Activated CD4-positive, alpha-beta T cell treated with anti-CD3 and anti-CD28 coated beads for 24 hours (primary cell): ENCODE measurements at regions not wholly inside any gene's neighbourhood (a gene's known extent, or its start where the extent isn't known, plus 50 kb on each side); places are given as distances from the start of the nearest gene placed in this dataset.

Experiments used
- DNase-seq, 2 donors: peaks; one replicate each; pipeline ENCODE4 v3.0.0-alpha.2; 2020; ENCODE audit warnings: low read depth in 2 of 2

DNA sequence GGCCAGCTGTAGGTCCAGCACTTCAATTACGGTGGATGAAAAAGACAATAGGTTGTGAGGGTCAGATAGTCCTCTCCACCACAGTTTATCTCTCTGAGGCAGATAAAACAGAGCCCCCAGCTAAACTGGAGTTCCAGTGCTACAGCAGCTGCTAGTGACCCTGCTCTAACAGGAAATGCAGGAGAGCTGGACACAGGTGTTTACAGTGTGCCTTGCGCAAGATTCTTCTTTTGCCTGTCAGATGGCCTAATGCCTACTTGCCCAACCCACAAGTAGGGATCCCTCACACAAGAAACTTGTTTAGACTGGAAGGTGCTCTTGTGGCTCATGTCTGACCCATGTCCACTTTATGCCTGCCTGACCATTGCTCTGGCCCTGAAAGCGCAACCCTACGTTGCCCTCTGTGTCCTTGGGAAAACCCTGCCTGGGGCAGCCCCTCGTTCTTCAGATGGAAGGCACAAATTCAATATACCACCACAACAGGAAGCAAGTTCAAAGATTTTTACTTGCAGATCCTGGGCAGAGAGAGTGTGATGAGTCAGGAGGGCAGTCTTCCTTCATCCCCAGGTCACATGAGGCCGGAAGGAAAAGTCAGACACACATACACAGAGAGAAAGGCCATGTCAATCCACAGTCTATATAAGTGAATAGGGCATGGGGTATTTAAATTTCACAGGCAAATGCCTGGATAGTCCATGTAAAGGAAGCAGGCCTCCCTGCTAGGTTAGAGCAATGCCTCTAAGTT is 105.1 kb upstream of the ADGRL3 start:
- DNase-seq, result no peak

DNA sequence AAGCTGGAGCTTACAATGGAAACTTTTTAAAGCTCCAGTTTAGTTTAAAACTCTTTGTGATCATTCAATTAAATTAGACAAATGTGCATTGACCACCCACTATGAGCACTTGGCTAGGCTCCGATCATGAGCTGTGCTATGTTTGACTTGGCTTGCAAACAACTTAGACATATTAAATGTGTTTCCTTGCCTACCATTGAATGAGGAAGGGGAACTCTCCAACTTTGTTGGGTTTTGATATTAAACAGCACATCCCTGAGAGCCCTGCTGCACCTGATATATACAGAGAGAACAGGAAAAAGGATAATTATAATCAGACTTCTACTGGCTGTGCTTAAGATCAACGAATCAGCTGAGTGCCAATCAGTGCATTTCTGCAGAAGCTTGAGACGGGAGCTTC is 71.4 kb upstream of the ADGRL3 start:
- no peak for DNase-seq

DNA sequence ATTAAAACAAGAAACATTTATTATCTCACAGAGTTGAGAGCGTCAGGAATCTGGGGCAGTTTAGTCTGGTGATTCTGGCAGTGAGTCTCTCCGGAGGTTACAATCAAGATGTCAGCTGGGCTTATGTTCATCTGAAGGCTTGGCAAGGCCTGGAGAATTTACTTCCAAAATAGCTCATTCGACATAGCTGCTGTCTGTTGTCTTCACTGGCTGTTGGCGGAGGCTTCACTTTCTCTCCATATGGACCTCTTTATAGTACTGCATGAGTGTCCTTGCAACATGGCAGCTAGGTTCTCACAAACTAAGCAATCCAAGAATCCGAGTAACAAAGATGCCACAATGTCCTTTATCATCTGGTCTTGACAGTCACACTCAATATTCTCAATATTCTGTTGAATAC is 70.2 kb upstream of the ADGRL3 start:
- no peak for DNase-seq

DNA sequence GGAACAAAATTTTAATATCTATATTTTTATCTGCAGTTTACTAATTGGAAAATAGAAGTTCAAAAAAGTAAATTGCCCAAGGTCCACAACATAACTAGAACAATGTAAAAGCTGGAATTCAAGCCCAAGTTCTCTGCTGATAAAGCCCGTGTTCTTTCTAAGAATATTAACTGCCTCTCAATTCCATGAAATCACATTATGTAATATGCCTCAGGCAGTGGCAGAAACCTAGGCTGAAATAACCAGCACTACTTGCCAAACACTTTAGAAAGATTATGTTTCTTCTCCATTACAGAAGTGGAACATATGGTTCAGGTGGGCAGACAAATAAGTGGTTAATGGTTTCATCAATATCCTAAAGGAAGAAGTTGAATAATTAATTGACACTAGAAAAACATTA is 56.7 kb upstream of the ADGRL3 start:
- no peak for DNase-seq

DNA sequence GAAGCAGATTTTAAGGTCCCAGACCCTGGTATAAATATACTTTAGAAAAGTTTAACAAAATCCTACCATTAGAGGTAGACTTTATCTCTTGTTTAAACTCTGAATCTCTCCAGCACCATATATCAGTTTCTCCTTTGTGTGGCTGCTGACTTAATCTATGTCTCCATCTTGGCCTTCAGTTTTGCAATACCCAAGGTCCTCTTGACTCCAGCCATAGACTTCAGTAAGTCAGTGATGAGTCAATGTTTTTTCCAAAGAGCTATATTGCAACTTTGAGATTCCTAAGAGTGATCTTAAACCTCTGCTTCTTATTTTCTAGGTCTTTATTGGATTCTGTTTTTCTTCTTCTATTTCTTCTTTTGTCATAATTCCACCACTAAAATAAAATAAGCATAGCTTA is 50.8 kb upstream of the ADGRL3 start:
- no peak for DNase-seq
